Activated CD4-positive, alpha-beta T cell treated with anti-CD3 and anti-CD28 coated beads for 4 hours (primary cell): ENCODE measurements at regions not wholly inside any gene's neighbourhood (a gene's known extent, or its start where the extent isn't known, plus 50 kb on each side); places are given as distances from the start of the nearest gene placed in this dataset.
"Not testable (repeated sequence)": the region's sequence is repeated elsewhere in the genome, so short reads cannot be mapped to it uniquely, and the experiment has no call there.

Source experiments
- DNase-seq, 2 donors: peaks; one replicate each; pipeline ENCODE4 v3.0.0-alpha.2; 2020

GRCh38 chr5:110872963-110873362 is 134.2 kb downstream of the SLC25A46 start:
- DNase-seq: no peak

GRCh38 chr5:110873773-110874437 is 135.1 kb downstream of the SLC25A46 start:
- DNase-seq: no peak

GRCh38 chr5:110875115-110875514 is 136.3 kb downstream of the SLC25A46 start:
- DNase-seq: not testable (repeated sequence)

- no peak for DNase-seq
Observed at GRCh38 chr5:110878115-110878514, 139.3 kb downstream of the SLC25A46 start.

- no peak for DNase-seq
Observed at GRCh38 chr5:110879675-110880074, 140.9 kb downstream of the SLC25A46 start.

- no peak for DNase-seq
Observed at GRCh38 chr5:110880413-110880812, 141.6 kb downstream of the SLC25A46 start.

GRCh38 chr5:110884005-110884404 is 145.2 kb downstream of the SLC25A46 start:
- DNase-seq: no peak

- not testable (repeated sequence) for DNase-seq
Observed at GRCh38 chr5:110887170-110887569, 148.4 kb downstream of the SLC25A46 start.

- DNase-seq: not testable (repeated sequence)
Observed at GRCh38 chr5:110893854-110894483, 155.2 kb downstream of the SLC25A46 start.

GRCh38 chr5:110894805-110895204 is 156.0 kb downstream of the SLC25A46 start:
- DNase-seq: no peak

GRCh38 chr5:110896901-110897300 is 158.1 kb downstream of the SLC25A46 start:
- no peak for DNase-seq

GRCh38 chr5:110899566-110900412 is 161.0 kb downstream of the SLC25A46 start:
- DNase-seq: no peak

- no peak for DNase-seq
Observed at GRCh38 chr5:110900829-110901228, 162.0 kb downstream of the SLC25A46 start.

GRCh38 chr5:110903966-110904365 is 165.2 kb downstream of the SLC25A46 start:
- DNase-seq: no peak

GRCh38 chr5:110908848-110909247 is 162.7 kb upstream of the TSLP start:
- no peak for DNase-seq

GRCh38 chr5:110909415-110909814 is 162.1 kb upstream of the TSLP start:
- no peak for DNase-seq

- DNase-seq: no peak
Observed at GRCh38 chr5:110909950-110910349, 161.6 kb upstream of the TSLP start.

GRCh38 chr5:110913221-110913620 is 158.3 kb upstream of the TSLP start:
- no peak for DNase-seq

GRCh38 chr5:110916381-110917049 is 155.0 kb upstream of the TSLP start:
- no peak for DNase-seq

GRCh38 chr5:110917161-110917875 is 154.2 kb upstream of the TSLP start:
- DNase-seq: no peak

- DNase-seq: no peak
Observed at GRCh38 chr5:110918683-110919082, 152.8 kb upstream of the TSLP start.

- no peak for DNase-seq
Observed at GRCh38 chr5:110923971-110924370, 147.5 kb upstream of the TSLP start.

- no peak for DNase-seq
Observed at GRCh38 chr5:110925398-110925797, 146.1 kb upstream of the TSLP start.
